Ishikawa (cell line): ENCODE measurements at regions not wholly inside any gene's neighbourhood (a gene's known extent, or its start where the extent isn't known, plus 50 kb on each side); places are given as distances from the start of the nearest gene placed in this dataset.

Experiments
- CEBPB ChIP-seq: IDR thresholded peaks from 2 replicates; pipeline ENCODE4 v1.6.1; 2012
- CREB1 ChIP-seq: IDR thresholded peaks from 2 replicates; pipeline ENCODE4 v1.6.1; 2012; ENCODE audit warnings: low read depth
- EP300 ChIP-seq: IDR thresholded peaks from 2 replicates; pipeline ENCODE4 v1.6.1; 2012; ENCODE audit warnings: borderline replicate concordance
- FOXM1 ChIP-seq: IDR thresholded peaks from 2 replicates; pipeline ENCODE4 v1.6.1; 2012; ENCODE audit warnings: low read depth, borderline replicate concordance
- MAX ChIP-seq: IDR thresholded peaks from 2 replicates; pipeline ENCODE4 v1.6.1; 2012
- NFIC ChIP-seq: IDR thresholded peaks from 2 replicates; pipeline ENCODE4 v1.6.1; 2012
- REST ChIP-seq: IDR thresholded peaks from 2 replicates; pipeline ENCODE4 v1.6.1; 2012; ENCODE audit warnings: low read depth, mild to moderate bottlenecking
- TAF1 ChIP-seq: IDR thresholded peaks from 2 replicates; pipeline ENCODE4 v1.6.1; 2012; ENCODE audit warnings: low read depth, mild to moderate bottlenecking
- TEAD4 ChIP-seq: IDR thresholded peaks from 2 replicates; pipeline ENCODE4 v1.6.1; 2012
- USF1 ChIP-seq: IDR thresholded peaks from 2 replicates; pipeline ENCODE4 v1.6.1; 2012
- YY1 ChIP-seq: IDR thresholded peaks from 2 replicates; pipeline ENCODE4 v1.6.1; 2012; ENCODE audit warnings: low read depth
- ZBTB7A ChIP-seq: IDR thresholded peaks from 2 replicates; pipeline ENCODE4 v1.6.1; 2012; ENCODE audit warnings: low read depth

- TF ChIP-seq TAF1 (no peak), EP300 (no peak), CREB1 (no peak), REST (no peak), CEBPB (no peak), MAX (no peak), ZBTB7A (no peak), FOXM1 (no peak), USF1 (no peak), NFIC (no peak), YY1 (no peak), TEAD4 (no peak)
These were observed 52.3 kb upstream of the EGFL7 start for GRCh38 chr9:136610426-136610825.
